WI38 (cell line): ENCODE measurements at regions not wholly inside any gene's neighbourhood (a gene's known extent, or its start where the extent isn't known, plus 50 kb on each side); places are given as distances from the start of the nearest gene placed in this dataset.

Source experiments
- H3K4me3 ChIP-seq: 2 replicates; pipeline ENCODE4 v1.5.1; 2011; ENCODE audit warnings: low read depth, mild to moderate bottlenecking, control low read depth, low read length
- TF ChIP-seq, protein P1 (sequence below): IDR thresholded peaks from 2 replicates; pipeline ENCODE4 v1.5.1; 2012; ENCODE audit warnings: low read depth, mild to moderate bottlenecking, control low read depth, low read length

DNA sequence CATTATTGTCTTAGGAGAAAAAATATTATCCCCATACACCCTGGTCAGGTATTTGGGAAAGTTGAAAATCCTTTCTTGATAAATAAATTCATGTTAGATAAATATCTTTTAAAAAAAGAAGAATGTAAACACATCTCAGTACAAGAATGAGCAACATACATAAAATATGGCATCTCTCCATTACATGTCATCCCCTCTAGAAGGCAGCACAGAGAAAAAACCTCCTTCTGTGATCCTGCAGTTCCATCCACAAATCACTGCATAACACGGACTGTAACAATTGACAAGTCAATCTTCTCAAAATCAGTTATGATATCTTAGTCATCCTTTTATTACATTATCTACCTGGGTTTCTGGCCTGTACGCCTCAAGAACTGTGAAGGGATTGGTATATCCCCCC is 683.9 kb upstream of the KLHL1 start:
- TF ChIP-seq, protein P1, sequence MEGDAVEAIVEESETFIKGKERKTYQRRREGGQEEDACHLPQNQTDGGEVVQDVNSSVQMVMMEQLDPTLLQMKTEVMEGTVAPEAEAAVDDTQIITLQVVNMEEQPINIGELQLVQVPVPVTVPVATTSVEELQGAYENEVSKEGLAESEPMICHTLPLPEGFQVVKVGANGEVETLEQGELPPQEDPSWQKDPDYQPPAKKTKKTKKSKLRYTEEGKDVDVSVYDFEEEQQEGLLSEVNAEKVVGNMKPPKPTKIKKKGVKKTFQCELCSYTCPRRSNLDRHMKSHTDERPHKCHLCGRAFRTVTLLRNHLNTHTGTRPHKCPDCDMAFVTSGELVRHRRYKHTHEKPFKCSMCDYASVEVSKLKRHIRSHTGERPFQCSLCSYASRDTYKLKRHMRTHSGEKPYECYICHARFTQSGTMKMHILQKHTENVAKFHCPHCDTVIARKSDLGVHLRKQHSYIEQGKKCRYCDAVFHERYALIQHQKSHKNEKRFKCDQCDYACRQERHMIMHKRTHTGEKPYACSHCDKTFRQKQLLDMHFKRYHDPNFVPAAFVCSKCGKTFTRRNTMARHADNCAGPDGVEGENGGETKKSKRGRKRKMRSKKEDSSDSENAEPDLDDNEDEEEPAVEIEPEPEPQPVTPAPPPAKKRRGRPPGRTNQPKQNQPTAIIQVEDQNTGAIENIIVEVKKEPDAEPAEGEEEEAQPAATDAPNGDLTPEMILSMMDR, result no peak
- H3K4me3 ChIP-seq, result no peak overlapping the region

DNA sequence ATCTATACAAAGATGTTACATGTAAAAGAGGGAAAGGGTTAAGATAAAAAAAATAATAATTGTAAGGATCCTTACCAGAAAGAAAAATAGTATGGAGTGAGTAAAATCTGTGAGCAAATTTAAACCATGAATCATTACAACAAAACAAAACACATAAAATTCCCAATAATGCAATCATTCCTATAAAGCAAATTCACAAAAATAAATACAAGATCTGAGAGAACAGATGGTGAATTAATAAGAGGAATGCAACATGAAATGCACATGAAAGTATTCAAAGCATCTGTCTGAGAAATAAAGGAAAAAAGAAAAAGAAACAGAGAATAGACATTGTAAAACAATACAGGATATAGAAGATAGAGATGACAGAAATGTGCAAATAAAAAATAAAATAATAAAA is 681.5 kb upstream of the KLHL1 start:
- TF ChIP-seq, protein P1, result no peak
- H3K4me3 ChIP-seq, result no peak overlapping the region

DNA sequence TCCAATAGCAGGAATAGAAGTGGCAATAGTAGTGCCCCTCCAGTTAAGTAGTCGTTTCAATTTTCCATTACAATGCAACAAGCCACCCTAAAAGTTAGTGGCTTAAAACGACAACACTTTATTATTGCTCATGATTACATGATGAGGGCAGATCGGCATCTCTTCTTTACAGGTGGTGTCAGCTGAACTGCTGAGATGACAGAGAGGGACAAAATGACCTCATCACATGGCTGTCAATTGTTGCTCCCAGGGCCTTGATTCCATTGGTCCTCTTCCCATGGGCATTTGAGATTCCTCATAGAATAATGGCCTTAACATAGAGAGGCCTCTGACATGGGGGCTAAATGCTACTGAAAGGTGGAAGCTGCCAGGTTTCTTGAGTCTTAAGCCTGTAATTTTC is 679.8 kb upstream of the KLHL1 start:
- H3K4me3 ChIP-seq, result no peak overlapping the region
- TF ChIP-seq, protein P1, result no peak

DNA sequence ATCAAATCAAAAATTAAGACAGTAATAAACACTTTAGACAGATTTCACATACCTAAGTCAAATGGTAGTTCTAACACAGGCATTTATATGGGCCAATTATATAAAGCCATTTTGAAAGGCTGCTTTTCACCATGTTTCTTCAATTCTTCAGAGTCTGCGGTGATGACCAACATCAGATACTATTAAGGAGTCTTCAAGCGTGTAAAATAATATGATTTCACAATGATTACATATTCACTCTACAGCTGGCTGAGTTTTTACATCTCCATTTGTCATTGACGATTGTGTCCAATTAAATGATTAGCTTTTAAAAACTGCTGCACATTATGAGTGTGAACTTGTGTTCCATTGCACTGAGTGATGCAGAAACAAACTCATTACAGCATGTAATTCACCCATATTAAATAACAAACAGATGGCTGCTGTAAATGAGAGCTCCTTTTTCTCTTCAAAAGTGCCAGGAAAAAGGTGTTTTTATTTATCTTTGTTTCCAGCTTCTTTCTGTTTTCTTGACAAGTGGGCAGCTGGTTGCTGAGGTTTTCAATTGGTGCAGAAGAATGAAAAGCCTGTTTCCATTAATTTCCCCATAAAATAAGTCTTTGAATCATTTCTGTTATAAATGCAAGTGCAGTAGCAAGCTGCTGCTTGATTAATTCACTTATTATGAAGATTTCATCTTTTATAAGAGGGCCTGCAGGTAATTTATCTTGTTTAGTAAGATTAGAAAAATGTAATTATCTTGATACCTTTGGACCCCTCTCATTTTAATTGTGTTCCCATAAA is 676.1 kb upstream of the KLHL1 start:
- H3K4me3 ChIP-seq, result no peak overlapping the region
- TF ChIP-seq, protein P1, result no peak

DNA sequence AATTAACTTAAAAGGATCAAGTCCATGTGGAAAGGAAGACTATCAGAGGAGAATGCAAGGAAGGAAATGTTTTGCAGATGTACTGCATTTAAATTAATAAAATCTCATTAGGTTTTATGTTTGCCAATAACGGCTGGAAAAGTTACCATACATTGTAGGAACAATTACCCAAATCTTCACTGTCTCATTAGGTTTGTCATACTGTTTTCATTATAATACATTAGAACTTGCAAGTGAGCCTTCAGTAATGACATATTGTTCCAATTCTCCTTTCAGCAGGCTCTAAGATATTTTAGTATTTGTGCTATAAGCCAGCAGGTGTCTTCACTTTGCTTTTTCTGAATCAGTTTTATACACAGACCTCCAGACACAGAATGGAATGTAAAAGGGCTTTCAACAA is 661.6 kb upstream of the KLHL1 start:
- no peak overlapping the region for H3K4me3 ChIP-seq
- TF ChIP-seq, protein P1, result no peak

DNA sequence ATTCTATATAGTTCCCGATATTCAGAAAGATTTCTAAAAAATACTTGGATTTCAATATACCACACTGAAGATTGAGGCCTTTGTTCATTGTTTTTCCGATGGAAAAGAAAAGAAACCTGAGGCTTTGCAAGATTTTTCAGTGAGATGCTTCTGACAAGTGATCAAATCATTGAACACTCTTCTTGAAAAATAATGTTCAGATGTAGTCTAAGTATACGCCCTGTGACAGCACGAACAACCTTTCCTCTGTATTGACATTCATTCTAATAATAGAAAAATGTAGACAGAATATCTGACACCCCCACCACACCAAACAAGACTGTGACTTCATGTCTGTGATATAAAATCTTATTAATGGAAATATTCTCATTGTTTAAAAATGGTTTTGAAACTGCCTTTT is 650.7 kb upstream of the KLHL1 start:
- TF ChIP-seq, protein P1, result no peak
- H3K4me3 ChIP-seq, result no peak overlapping the region

DNA sequence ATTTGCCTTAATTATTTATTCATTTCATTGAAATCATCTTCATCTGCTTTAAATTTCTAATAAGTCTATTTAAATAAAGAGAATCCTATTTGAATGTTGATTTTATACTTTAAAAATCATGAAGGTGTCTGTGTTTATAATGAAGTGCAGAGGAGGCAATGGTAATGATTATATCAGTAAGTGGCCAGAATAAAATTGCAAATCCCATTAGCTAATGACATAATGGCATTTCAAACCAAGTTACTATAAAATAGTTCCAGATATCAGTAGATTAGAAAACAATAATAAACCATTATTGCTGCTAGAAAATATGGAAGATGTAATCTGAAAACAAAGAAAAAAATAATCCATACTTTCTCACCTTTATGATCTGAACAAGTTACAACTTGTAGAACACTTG is 647.8 kb upstream of the KLHL1 start:
- TF ChIP-seq, protein P1, result no peak
- H3K4me3 ChIP-seq, result no peak overlapping the region
